ENCODE measurements at regions not wholly inside any gene's neighbourhood (a gene's known extent, or its start where the extent isn't known, plus 50 kb on each side); places are given as distances from the start of the nearest gene placed in this dataset.

GRCh38 chr11:134463716-134464115 lies 51.7 kb upstream of the B3GAT1 start:
- TF ChIP-seq RARB (CRISPR knock-in tag; IDR thresholded peaks at IDR 0.05) (no peak), ZNF70 (CRISPR knock-in tag; IDR thresholded peaks at IDR 0.05) (no peak), OSR1 (CRISPR knock-in tag; IDR thresholded peaks at IDR 0.05) (no peak), PATZ1 (CRISPR knock-in tag; IDR thresholded peaks at IDR 0.05; ENCODE audit: borderline replicate concordance) (no peak), TSHZ2 (CRISPR knock-in tag; IDR thresholded peaks at IDR 0.05) (no peak), TOX (CRISPR knock-in tag; IDR thresholded peaks at IDR 0.05; ENCODE audit: borderline replicate concordance) (no peak), CSRNP3 (CRISPR knock-in tag; IDR thresholded peaks at IDR 0.05) (no peak), BACH2 (CRISPR knock-in tag; IDR thresholded peaks at IDR 0.05; ENCODE audit: borderline replicate concordance) (no peak), ZFP3 (CRISPR knock-in tag; IDR thresholded peaks at IDR 0.05) (no peak), ZNF8 (CRISPR knock-in tag; IDR thresholded peaks at IDR 0.05) (no peak)
